HCT116 (cell line): ENCODE measurements at regions not wholly inside any gene's neighbourhood (a gene's known extent, or its start where the extent isn't known, plus 50 kb on each side); places are given as distances from the start of the nearest gene placed in this dataset.

ENCODE experiments used
- ATAC-seq: fragments of 200-7000 bp; cut with Tn5 transposase; 2 replicates; pipeline ENCODE4 v1.9.1; 2020; ENCODE audit warnings: mild to moderate bottlenecking, moderate library complexity
- BruUV-seq: library from RNA; stranded (reverse); fragments of 400-500 nt; replicated peaks from 2 replicates; lab custom pipeline; 2021; lab: Mats Ljungman, UMichigan
- CTCF ChIA-PET: fragments of 300-600 bp; sonication (Branson Sonifier 250); formaldehyde crosslinking; loops from one replicate; lab custom pipeline; 2021; ENCODE audit warnings: antibody characterized with exemption; lab: Charles Lee
- POLR2A ChIA-PET: fragments of 300-600, 350-600 bp; sonication (Branson Sonifier 250); formaldehyde crosslinking; loops from one replicate; lab custom pipeline; 2021; ENCODE audit warnings: antibody characterized with exemption; lab: Charles Lee
- RAD21 ChIA-PET, 2 experiments: fragments of 300-600 bp; sonication (Branson Sonifier 250); formaldehyde crosslinking; loops; one replicate each; lab custom pipeline; 2023; ENCODE audit warnings: low total read pairs in 2 of 2; ENCODE audit not compliant: uncharacterized antibody in 2 of 2, unreplicated experiment in 2 of 2, low non-redundant PET in 1 of 2; lab: Charles Lee
- DNase-seq: peaks from one replicate; pipeline ENCODE4 v3.0.0-alpha.2; 2010; ENCODE audit warnings: low read depth, low spot score
- H2AFZ ChIP-seq: fragments of 200-600 bp; shearing (Covaris generic), sonication (generic); 2 replicates; pipeline ENCODE4 v1.6.1; 2017; ENCODE audit warnings: low read depth, mixed run types, mixed read lengths, antibody characterized with exemption, low read length; ENCODE audit not compliant: poor library complexity, severe bottlenecking
- H3K27ac ChIP-seq: 2 replicates; pipeline ENCODE4 v1.5.1; 2012; ENCODE audit warnings: low read depth, low read length
- H3K27me3 ChIP-seq: fragments of 200-600 bp; sonication (generic); 2 replicates; pipeline ENCODE4 v1.6.1; 2016; ENCODE audit warnings: mixed run types, low read length, mixed read lengths; ENCODE audit not compliant: insufficient read depth
- H3K36me3 ChIP-seq, 2 experiments: fragments of 200-500 bp in 1 of 2; fragments of 200-600 bp in 1 of 2; sonication (Bioruptor generic) in 1 of 2; sonication (generic) in 1 of 2; 2 replicates each; pipeline versions ENCODE4 v1.5.1 to v1.6.1; 2014 to 2016; ENCODE audit warnings: low read length in 2 of 2, inconsistent platforms in 1 of 2, mixed read lengths in 1 of 2, mixed run types in 1 of 2; ENCODE audit not compliant: insufficient read depth in 2 of 2, control insufficient read depth in 1 of 2
- H3K4me1 ChIP-seq, 2 experiments: fragments of 200-600 bp in 1 of 2; sonication (generic) in 1 of 2; 2 replicates each; pipeline versions ENCODE4 v1.5.1 to v1.6.1; 2012 to 2017; ENCODE audit warnings: low read length in 2 of 2, inconsistent platforms in 1 of 2, mild to moderate bottlenecking in 1 of 2, mixed read lengths in 1 of 2, mixed run types in 1 of 2, moderate library complexity in 1 of 2; ENCODE audit not compliant: insufficient read depth in 2 of 2, control insufficient read depth in 1 of 2
- H3K4me2 ChIP-seq: fragments of 200-600 bp; sonication (generic); 2 replicates; pipeline ENCODE4 v1.6.1; 2017; ENCODE audit warnings: mixed run types, low read length, mixed read lengths
- H3K4me3 ChIP-seq, 2 experiments: fragments of 200-600 bp in 1 of 2; sonication (generic) in 1 of 2; replicated peaks in 1 of 2; 2 replicates each; pipeline ENCODE4 v1.5.1; 2011 to 2016; ENCODE audit warnings: low read length in 2 of 2, control low read depth in 1 of 2, low read depth in 1 of 2, mild to moderate bottlenecking in 1 of 2, mixed read lengths in 1 of 2, mixed run types in 1 of 2
- H3K79me2 ChIP-seq: fragments of 200-600 bp; sonication (generic); 2 replicates; pipeline ENCODE4 v1.6.1; 2017; ENCODE audit warnings: mild to moderate bottlenecking, mixed run types, low read length, moderate library complexity, mixed read lengths; ENCODE audit not compliant: insufficient read depth
- H3K9ac ChIP-seq: fragments of 200-600 bp; sonication (generic); 2 replicates; pipeline ENCODE4 v1.6.1; 2016; ENCODE audit warnings: low read length, mixed read lengths
- H3K9me2 ChIP-seq: fragments of 200-600 bp; sonication (generic), shearing (Covaris generic); 2 replicates; pipeline ENCODE4 v1.6.1; 2017; ENCODE audit warnings: mixed run types, mild to moderate bottlenecking, moderate library complexity; ENCODE audit not compliant: insufficient read depth
- H3K9me3 ChIP-seq, 2 experiments: fragments of 200-500 bp in 1 of 2; fragments of 200-600 bp in 1 of 2; sonication (Bioruptor generic) in 1 of 2; sonication (generic) in 1 of 2; 2 replicates each; pipeline ENCODE4 v1.6.1; 2014 to 2017; ENCODE audit warnings: low read length in 2 of 2, mixed read lengths in 2 of 2, inconsistent platforms in 1 of 2, low read depth in 1 of 2, mild to moderate bottlenecking in 1 of 2, mixed run types in 1 of 2, moderate library complexity in 1 of 2; ENCODE audit not compliant: control insufficient read depth in 1 of 2, insufficient read depth in 1 of 2
- H4K20me1 ChIP-seq: fragments of 200-600 bp; sonication (generic), shearing (Covaris generic); 2 replicates; pipeline ENCODE4 v1.6.1; 2017; ENCODE audit warnings: mixed run types, mild to moderate bottlenecking, moderate library complexity; ENCODE audit not compliant: insufficient read depth
- CBX3 ChIP-seq: IDR thresholded peaks from 2 replicates; pipeline ENCODE4 v1.6.1; 2012; ENCODE audit warnings: low read depth
- CEBPB ChIP-seq: IDR thresholded peaks from 2 replicates; pipeline ENCODE4 v1.6.1; 2012; ENCODE audit warnings: low read depth
- CTCF ChIP-seq, 3 experiments: fragments of 200-600 bp in 1 of 3; sonication (generic) in 1 of 3; IDR thresholded peaks in 2 of 3; conservative IDR thresholded peaks in 1 of 3; 2 replicates each; pipeline ENCODE4 v1.5.1; 2012 to 2017; ENCODE audit warnings: low read depth in 2 of 3, low read length in 2 of 3, antibody characterized with exemption in 1 of 3, borderline replicate concordance in 1 of 3, control low read depth in 1 of 3, mild to moderate bottlenecking in 1 of 3, mixed read lengths in 1 of 3, mixed run types in 1 of 3, moderate library complexity in 1 of 3; ENCODE audit not compliant: insufficient read depth in 1 of 3
- EGR1 ChIP-seq: IDR thresholded peaks from 2 replicates; pipeline ENCODE4 v1.6.1; 2012; ENCODE audit warnings: low read depth
- ELF1 ChIP-seq: IDR thresholded peaks from 2 replicates; pipeline ENCODE4 v1.6.1; 2012; ENCODE audit warnings: low read depth, borderline replicate concordance
- EZH2phosphoT487 ChIP-seq: fragments of 200-600 bp; IDR thresholded peaks from 2 replicates; pipeline ENCODE4 v1.6.1; 2018; ENCODE audit warnings: antibody characterized with exemption, borderline replicate concordance
- FOSL1 ChIP-seq: IDR thresholded peaks from 2 replicates; pipeline ENCODE4 v1.6.1; 2012; ENCODE audit warnings: low read depth
- JUND ChIP-seq: IDR thresholded peaks from 2 replicates; pipeline ENCODE4 v1.6.1; 2012
- POLR2AphosphoS5 ChIP-seq: IDR thresholded peaks from 2 replicates; pipeline ENCODE4 v1.6.1; 2011; ENCODE audit warnings: mild to moderate bottlenecking, low read depth, low read length, moderate library complexity
- SP1 ChIP-seq: IDR thresholded peaks from 2 replicates; pipeline ENCODE4 v1.6.1; 2012; ENCODE audit warnings: low read depth
- SRF ChIP-seq: IDR thresholded peaks from 2 replicates; pipeline ENCODE4 v1.6.1; 2012; ENCODE audit warnings: low read depth
- TCF7L2 ChIP-seq: IDR thresholded peaks from 2 replicates; pipeline ENCODE4 v1.7.0; 2011; ENCODE audit warnings: borderline replicate concordance, inconsistent platforms; ENCODE audit not compliant: insufficient read depth, insufficient read length; ENCODE audit errors: extremely low read depth
- YY1 ChIP-seq: IDR thresholded peaks from 2 replicates; pipeline ENCODE4 v1.6.1; 2011; ENCODE audit warnings: low read length, low read depth, moderate library complexity, mild to moderate bottlenecking; ENCODE audit not compliant: insufficient replicate concordance; ENCODE audit errors: extremely low read depth
- ZBTB33 ChIP-seq: IDR thresholded peaks from 2 replicates; pipeline ENCODE4 v1.6.1; 2011; ENCODE audit warnings: mild to moderate bottlenecking, low read length, moderate library complexity; ENCODE audit not compliant: insufficient replicate concordance; ENCODE audit errors: extremely low read depth
- ZFX ChIP-seq: fragments of 450-650 bp; IDR thresholded peaks from 2 replicates; pipeline ENCODE4 v1.6.1; 2017
- ZNF274 ChIP-seq: fragments of 200-500 bp; sonication (Bioruptor generic); IDR thresholded peaks from 2 replicates; pipeline ENCODE4 v1.6.1; 2014; ENCODE audit warnings: mild to moderate bottlenecking, low read depth, low read length, inconsistent platforms
- intact Hi-C: fragments of 100-400 bp; cut with micrococcal nuclease; formaldehyde crosslinking; loops from 2 replicates; pipeline ENCODE4 v1.10.0; 2022
- TF ChIP-seq, protein P1 (sequence below): IDR thresholded peaks from 2 replicates; pipeline ENCODE4 v1.6.1; 2012
- TF ChIP-seq, protein P2 (sequence below): IDR thresholded peaks from 2 replicates; pipeline ENCODE4 v1.6.1; 2012; ENCODE audit warnings: low read depth
- TF ChIP-seq, protein P3 (sequence below): IDR thresholded peaks from 2 replicates; pipeline ENCODE4 v1.6.1; 2012

DNA sequence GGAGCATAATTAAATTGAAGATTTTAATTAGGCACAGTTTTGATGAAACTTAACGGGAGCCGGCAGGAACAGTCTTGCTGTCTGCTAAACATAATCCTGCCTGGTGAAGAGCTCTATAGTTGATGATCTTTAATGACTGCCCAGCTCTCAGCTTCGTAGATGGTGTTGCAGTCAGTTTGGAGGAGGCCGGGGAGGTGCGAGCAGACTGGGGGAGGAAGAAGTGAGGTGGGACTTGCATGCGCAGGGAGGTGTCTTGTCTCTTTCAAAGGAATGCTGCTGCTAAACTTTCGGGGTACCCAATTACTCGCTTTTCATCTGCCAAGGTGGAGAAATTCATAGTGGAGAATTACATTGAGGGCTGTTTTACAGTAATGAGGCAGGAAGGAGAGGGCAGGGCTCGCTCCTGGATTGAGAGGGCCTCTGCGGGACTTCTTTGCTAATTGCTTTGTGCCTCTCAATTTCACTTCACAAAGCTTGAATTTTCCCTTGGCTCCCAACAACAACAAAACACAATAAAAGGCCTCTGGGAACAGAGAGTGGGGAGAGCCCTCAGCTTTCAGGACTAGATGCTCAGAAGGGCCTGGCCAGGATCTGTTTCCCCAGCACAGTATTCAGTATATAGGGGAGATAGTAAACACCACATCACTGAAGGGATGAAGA is 257.9 kb upstream of the ADRA1B start:
- no peaks in the 10 kb centered on the region for H3K9me3 ChIP-seq
- no peak overlapping the region for H3K4me3 ChIP-seq
- RAD21 ChIA-PET, result no interaction called here
- H3K36me3 ChIP-seq, result no peaks in the 10 kb centered on the region
- TF ChIP-seq ZFX (no peak), CBX3 (no peak), YY1 (no peak), EZH2phosphoT487 (no peak), ELF1 (no peak), TCF7L2 (no peak), POLR2AphosphoS5 (no peak), ZBTB33 (no peak), ZNF274 (no peak), SRF (no peak), EGR1 (no peak), CTCF (IDR thresholded peaks at IDR 0.05 in 2 of 3, conservative IDR thresholded peaks at IDR 0.05 in 1 of 3; ENCODE audit: borderline replicate concordance in 1 of 3, insufficient read depth in 1 of 3, low read depth in 2 of 3, low read length in 2 of 3) (no peak), CEBPB (no peak), FOSL1 (no peak), JUND (no peak), SP1 (no peak)
- TF ChIP-seq, protein P1, sequence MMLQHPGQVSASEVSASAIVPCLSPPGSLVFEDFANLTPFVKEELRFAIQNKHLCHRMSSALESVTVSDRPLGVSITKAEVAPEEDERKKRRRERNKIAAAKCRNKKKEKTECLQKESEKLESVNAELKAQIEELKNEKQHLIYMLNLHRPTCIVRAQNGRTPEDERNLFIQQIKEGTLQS, result no peak
- TF ChIP-seq, protein P2, sequence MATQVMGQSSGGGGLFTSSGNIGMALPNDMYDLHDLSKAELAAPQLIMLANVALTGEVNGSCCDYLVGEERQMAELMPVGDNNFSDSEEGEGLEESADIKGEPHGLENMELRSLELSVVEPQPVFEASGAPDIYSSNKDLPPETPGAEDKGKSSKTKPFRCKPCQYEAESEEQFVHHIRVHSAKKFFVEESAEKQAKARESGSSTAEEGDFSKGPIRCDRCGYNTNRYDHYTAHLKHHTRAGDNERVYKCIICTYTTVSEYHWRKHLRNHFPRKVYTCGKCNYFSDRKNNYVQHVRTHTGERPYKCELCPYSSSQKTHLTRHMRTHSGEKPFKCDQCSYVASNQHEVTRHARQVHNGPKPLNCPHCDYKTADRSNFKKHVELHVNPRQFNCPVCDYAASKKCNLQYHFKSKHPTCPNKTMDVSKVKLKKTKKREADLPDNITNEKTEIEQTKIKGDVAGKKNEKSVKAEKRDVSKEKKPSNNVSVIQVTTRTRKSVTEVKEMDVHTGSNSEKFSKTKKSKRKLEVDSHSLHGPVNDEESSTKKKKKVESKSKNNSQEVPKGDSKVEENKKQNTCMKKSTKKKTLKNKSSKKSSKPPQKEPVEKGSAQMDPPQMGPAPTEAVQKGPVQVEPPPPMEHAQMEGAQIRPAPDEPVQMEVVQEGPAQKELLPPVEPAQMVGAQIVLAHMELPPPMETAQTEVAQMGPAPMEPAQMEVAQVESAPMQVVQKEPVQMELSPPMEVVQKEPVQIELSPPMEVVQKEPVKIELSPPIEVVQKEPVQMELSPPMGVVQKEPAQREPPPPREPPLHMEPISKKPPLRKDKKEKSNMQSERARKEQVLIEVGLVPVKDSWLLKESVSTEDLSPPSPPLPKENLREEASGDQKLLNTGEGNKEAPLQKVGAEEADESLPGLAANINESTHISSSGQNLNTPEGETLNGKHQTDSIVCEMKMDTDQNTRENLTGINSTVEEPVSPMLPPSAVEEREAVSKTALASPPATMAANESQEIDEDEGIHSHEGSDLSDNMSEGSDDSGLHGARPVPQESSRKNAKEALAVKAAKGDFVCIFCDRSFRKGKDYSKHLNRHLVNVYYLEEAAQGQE, result no peak
- TF ChIP-seq, protein P3, sequence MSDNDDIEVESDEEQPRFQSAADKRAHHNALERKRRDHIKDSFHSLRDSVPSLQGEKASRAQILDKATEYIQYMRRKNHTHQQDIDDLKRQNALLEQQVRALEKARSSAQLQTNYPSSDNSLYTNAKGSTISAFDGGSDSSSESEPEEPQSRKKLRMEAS, result no peak
- H3K27ac ChIP-seq, result no peak overlapping the region
- no TSS peak for BruUV-seq
- no peaks in the 10 kb centered on the region for H3K79me2 ChIP-seq
- no peak for DNase-seq
- no peaks in the 10 kb centered on the region for H3K27me3 ChIP-seq
- intact Hi-C loops, result no loop called here
- no peak overlapping the region for H2AFZ ChIP-seq
- no peak for ATAC-seq
- H4K20me1 ChIP-seq, result no peaks in the 10 kb centered on the region
- POLR2A ChIA-PET, result no interaction called here
- CTCF ChIA-PET, result no interaction called here
- H3K9me2 ChIP-seq, result no peaks in the 10 kb centered on the region
- H3K4me1 ChIP-seq, result peaks cover 5 to 11% of the 10 kb centered on the region in 2 experiments; a peak in 3 of 4 replicates
- H3K9ac ChIP-seq, result no peak overlapping the region
- H3K4me2 ChIP-seq, result no peak overlapping the region
